Islet of Langerhans (tissue), 1 donor: ENCODE measurements at regions not wholly inside any gene's neighbourhood (a gene's known extent, or its start where the extent isn't known, plus 50 kb on each side); places are given as distances from the start of the nearest gene placed in this dataset.

Experiments
- FAIRE-seq: peaks from one replicate; lab custom pipeline; 2011; peaks lifted over from hg19 to GRCh38; lab: Jason Lieb, UNC

- no peak for FAIRE-seq
Measured at GRCh38 chr13:34040863-34041262, 222.9 kb downstream of the RFC3 start.

- FAIRE-seq, result no peak
Measured at GRCh38 chr13:34044041-34044440, 226.1 kb downstream of the RFC3 start.

GRCh38 chr13:34044660-34045080, 226.7 kb downstream of the RFC3 start:
- no peak for FAIRE-seq

GRCh38 chr13:34046457-34046856, 228.5 kb downstream of the RFC3 start:
- no peak for FAIRE-seq

- FAIRE-seq, result no peak
Measured at GRCh38 chr13:34048652-34049051, 230.7 kb downstream of the RFC3 start.

- no peak for FAIRE-seq
Measured at GRCh38 chr13:34056733-34057258, 238.8 kb downstream of the RFC3 start.

- FAIRE-seq, result no peak
Measured at GRCh38 chr13:34064456-34065205, 246.7 kb downstream of the RFC3 start.

GRCh38 chr13:34065928-34066327, 248.0 kb downstream of the RFC3 start:
- no peak for FAIRE-seq

- FAIRE-seq, result no peak
Measured at GRCh38 chr13:34066344-34066743, 248.4 kb downstream of the RFC3 start.

- peak; percentile 55 for FAIRE-seq
Measured at GRCh38 chr13:34070006-34070405, 252.1 kb downstream of the RFC3 start.

- FAIRE-seq, result no peak
Measured at GRCh38 chr13:34070544-34071303, 252.8 kb downstream of the RFC3 start.

- FAIRE-seq, result no peak
Measured at GRCh38 chr13:34076319-34076718, 258.4 kb downstream of the RFC3 start.

- peak; percentile 86 for FAIRE-seq
Measured at GRCh38 chr13:34076943-34077703, 259.2 kb downstream of the RFC3 start.

- no peak for FAIRE-seq
Measured at GRCh38 chr13:34078334-34078999, 260.5 kb downstream of the RFC3 start.

GRCh38 chr13:34085204-34085603, 267.3 kb downstream of the RFC3 start:
- no peak for FAIRE-seq

- FAIRE-seq, result no peak
Measured at GRCh38 chr13:34086281-34086680, 268.3 kb downstream of the RFC3 start.

GRCh38 chr13:34087791-34088190, 269.8 kb downstream of the RFC3 start:
- no peak for FAIRE-seq

GRCh38 chr13:34103854-34104253, 285.9 kb downstream of the RFC3 start:
- FAIRE-seq, result no peak

- no peak for FAIRE-seq
Measured at GRCh38 chr13:34104853-34105252, 286.9 kb downstream of the RFC3 start.

- no peak for FAIRE-seq
Measured at GRCh38 chr13:34107806-34108205, 289.9 kb downstream of the RFC3 start.

- FAIRE-seq, result no peak
Measured at GRCh38 chr13:34108410-34108809, 290.5 kb downstream of the RFC3 start.

GRCh38 chr13:34114581-34114980, 296.6 kb downstream of the RFC3 start:
- FAIRE-seq, result no peak
